AG04449 (cell line): ENCODE measurements at regions not wholly inside any gene's neighbourhood (a gene's known extent, or its start where the extent isn't known, plus 50 kb on each side); places are given as distances from the start of the nearest gene placed in this dataset.
"Not testable (repeated sequence)": the region's sequence is repeated elsewhere in the genome, so short reads cannot be mapped to it uniquely, and the experiment has no call there.

ENCODE experiments used
- CTCF ChIA-PET: fragments of 350-600 bp; formaldehyde crosslinking; extraction: SDS; loops from one replicate; lab custom pipeline; 2021; ENCODE audit warnings: antibody characterized with exemption; lab: Yijun Ruan, JAX
- POLR2A ChIA-PET: fragments of 400-600, 350-600 bp; formaldehyde crosslinking; extraction: SDS; loops from one replicate; lab custom pipeline; 2020; ENCODE audit warnings: antibody characterized with exemption, inconsistent platforms; lab: Yijun Ruan, JAX
- DNase-seq: peaks from one replicate; pipeline ENCODE4 v3.0.0-alpha.2; 2010; ENCODE audit warnings: low read depth, low spot score
- H3K4me3 ChIP-seq: 2 replicates; pipeline ENCODE4 v1.5.1; 2011; ENCODE audit warnings: low read depth, mild to moderate bottlenecking, control low read depth, low read length
- CTCF ChIP-seq: IDR thresholded peaks from one replicate; pipeline ENCODE4 v1.5.1; 2011; ENCODE audit warnings: mild to moderate bottlenecking, moderate library complexity, low read length, control low read depth, inconsistent platforms; ENCODE audit not compliant: insufficient read depth; ENCODE audit errors: missing control alignments

GRCh38 chr4:134934036-134934808, 732.6 kb upstream of the PABPC4L start:
- TF ChIP-seq CTCF = no peak
- POLR2A ChIA-PET = no interaction called here
- DNase-seq = no peak
- CTCF ChIA-PET = no interaction called here
- H3K4me3 ChIP-seq = no peak overlapping the region

- CTCF ChIA-PET = no interaction called here
- no peak for TF ChIP-seq CTCF
- POLR2A ChIA-PET = no interaction called here
- no peak overlapping the region for H3K4me3 ChIP-seq
- DNase-seq = no peak
Observed at GRCh38 chr4:134915355-134915754, 713.8 kb upstream of the PABPC4L start.

- POLR2A ChIA-PET, DNase-seq, H3K4me3 ChIP-seq, CTCF ChIA-PET: not testable (repeated sequence)
Observed at GRCh38 chr4:134914250-134914649, 712.7 kb upstream of the PABPC4L start.

GRCh38 chr4:134911941-134912340, 710.4 kb upstream of the PABPC4L start:
- TF ChIP-seq CTCF = no peak
- H3K4me3 ChIP-seq = no peak overlapping the region
- CTCF ChIA-PET = no interaction called here
- no peak for DNase-seq
- POLR2A ChIA-PET = no interaction called here

- ChIA-PET CTCF (no interaction called here), POLR2A (no interaction called here)
- no peak for DNase-seq
- no peak overlapping the region for H3K4me3 ChIP-seq
- TF ChIP-seq CTCF = no peak
Observed at GRCh38 chr4:134906404-134907023, 704.9 kb upstream of the PABPC4L start.

GRCh38 chr4:134905061-134905460, 703.5 kb upstream of the PABPC4L start:
- CTCF ChIA-PET = no interaction called here
- H3K4me3 ChIP-seq = no peak overlapping the region
- POLR2A ChIA-PET = no interaction called here

More at GRCh38 chr4:134905061-134905460, 703.5 kb upstream of the PABPC4L start:
- no peak for TF ChIP-seq CTCF
- DNase-seq = no peak
